Fibroblast of lung (primary cell): ENCODE measurements at regions not wholly inside any gene's neighbourhood (a gene's known extent, or its start where the extent isn't known, plus 50 kb on each side); places are given as distances from the start of the nearest gene placed in this dataset.

Experiments
- EZH2 ChIP-seq: IDR thresholded peaks from 2 replicates; pipeline ENCODE4 v1.5.1; 2012; ENCODE audit warnings: low read length, control low read depth, mild to moderate bottlenecking; ENCODE audit errors: missing control alignments
- TF ChIP-seq, protein P1 (sequence below), 2 donors: IDR thresholded peaks in 1 of 2; conservative IDR thresholded peaks in 1 of 2; 1 replicate in 1 of 2; 2 replicates in 1 of 2; pipeline ENCODE4 v1.5.1; 2011 to 2012; ENCODE audit warnings: low read length in 2 of 2, control low read depth in 1 of 2, inconsistent platforms in 1 of 2, low read depth in 1 of 2, mild to moderate bottlenecking in 1 of 2

DNA sequence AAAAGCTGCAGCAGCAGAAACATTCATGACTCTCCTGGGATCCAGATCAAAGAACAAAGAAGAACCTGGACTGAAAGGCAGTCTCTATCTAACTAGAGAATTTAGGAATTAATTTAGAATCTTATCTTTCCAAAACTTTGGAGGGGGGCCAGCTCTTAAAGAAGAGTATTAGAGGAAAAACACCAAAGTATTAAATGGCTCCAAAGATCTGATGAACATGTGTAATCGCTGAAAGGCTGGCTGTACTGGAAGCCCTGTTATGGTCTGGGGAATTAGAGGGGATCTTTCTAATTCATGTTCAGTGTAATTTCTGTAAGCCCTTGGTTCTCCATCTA is 316.8 kb downstream of the CWC27 start:
- TF ChIP-seq, protein P1, sequence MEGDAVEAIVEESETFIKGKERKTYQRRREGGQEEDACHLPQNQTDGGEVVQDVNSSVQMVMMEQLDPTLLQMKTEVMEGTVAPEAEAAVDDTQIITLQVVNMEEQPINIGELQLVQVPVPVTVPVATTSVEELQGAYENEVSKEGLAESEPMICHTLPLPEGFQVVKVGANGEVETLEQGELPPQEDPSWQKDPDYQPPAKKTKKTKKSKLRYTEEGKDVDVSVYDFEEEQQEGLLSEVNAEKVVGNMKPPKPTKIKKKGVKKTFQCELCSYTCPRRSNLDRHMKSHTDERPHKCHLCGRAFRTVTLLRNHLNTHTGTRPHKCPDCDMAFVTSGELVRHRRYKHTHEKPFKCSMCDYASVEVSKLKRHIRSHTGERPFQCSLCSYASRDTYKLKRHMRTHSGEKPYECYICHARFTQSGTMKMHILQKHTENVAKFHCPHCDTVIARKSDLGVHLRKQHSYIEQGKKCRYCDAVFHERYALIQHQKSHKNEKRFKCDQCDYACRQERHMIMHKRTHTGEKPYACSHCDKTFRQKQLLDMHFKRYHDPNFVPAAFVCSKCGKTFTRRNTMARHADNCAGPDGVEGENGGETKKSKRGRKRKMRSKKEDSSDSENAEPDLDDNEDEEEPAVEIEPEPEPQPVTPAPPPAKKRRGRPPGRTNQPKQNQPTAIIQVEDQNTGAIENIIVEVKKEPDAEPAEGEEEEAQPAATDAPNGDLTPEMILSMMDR (conservative IDR thresholded peaks at IDR 0.05 in 1 of 2, IDR thresholded peaks at IDR 0.05 in 1 of 2; ENCODE audit: low read depth in 1 of 2, low read length in 2 of 2), result no peak
- no peak for TF ChIP-seq EZH2
